ENCODE measurements at regions not wholly inside any gene's neighbourhood (a gene's known extent, or its start where the extent isn't known, plus 50 kb on each side); places are given as distances from the start of the nearest gene placed in this dataset.

GRCh38 chr5:128662997-128663396 lies 125.0 kb upstream of the FBN2 start:
- no peak for TF ChIP-seq TAF1 (IDR thresholded peaks at IDR 0.05; ENCODE audit: borderline replicate concordance, low read depth, low read length)
- no peak for TF ChIP-seq POLR2A (IDR thresholded peaks at IDR 0.05; ENCODE audit: low read depth, low read length)
- TF ChIP-seq POLR2AphosphoS5 (IDR thresholded peaks at IDR 0.05; ENCODE audit: low read depth, low read length): no peak
